Thyroid gland (tissue), 4 donors: ENCODE measurements at regions not wholly inside any gene's neighbourhood (a gene's known extent, or its start where the extent isn't known, plus 50 kb on each side); places are given as distances from the start of the nearest gene placed in this dataset.

Source experiments
- POLR2A ChIP-seq, 2 donors: fragments of 450-650 bp; IDR thresholded peaks; one replicate each; pipeline ENCODE4 v1.6.1; 2017; ENCODE audit warnings: antibody characterized with exemption in 2 of 2, mild to moderate bottlenecking in 2 of 2, moderate library complexity in 1 of 2
- TF ChIP-seq, protein P1 (sequence below), 6 experiments: fragments of 200-600 bp in 3 of 6; fragments of 450-650 bp in 3 of 6; sonication (generic) in 3 of 6; IDR thresholded peaks; one replicate each; pipeline ENCODE4 v1.5.1; 2016 to 2019; ENCODE audit warnings: antibody characterized with exemption in 6 of 6, mild to moderate bottlenecking in 2 of 6, inconsistent platforms in 1 of 6, moderate library complexity in 1 of 6

DNA sequence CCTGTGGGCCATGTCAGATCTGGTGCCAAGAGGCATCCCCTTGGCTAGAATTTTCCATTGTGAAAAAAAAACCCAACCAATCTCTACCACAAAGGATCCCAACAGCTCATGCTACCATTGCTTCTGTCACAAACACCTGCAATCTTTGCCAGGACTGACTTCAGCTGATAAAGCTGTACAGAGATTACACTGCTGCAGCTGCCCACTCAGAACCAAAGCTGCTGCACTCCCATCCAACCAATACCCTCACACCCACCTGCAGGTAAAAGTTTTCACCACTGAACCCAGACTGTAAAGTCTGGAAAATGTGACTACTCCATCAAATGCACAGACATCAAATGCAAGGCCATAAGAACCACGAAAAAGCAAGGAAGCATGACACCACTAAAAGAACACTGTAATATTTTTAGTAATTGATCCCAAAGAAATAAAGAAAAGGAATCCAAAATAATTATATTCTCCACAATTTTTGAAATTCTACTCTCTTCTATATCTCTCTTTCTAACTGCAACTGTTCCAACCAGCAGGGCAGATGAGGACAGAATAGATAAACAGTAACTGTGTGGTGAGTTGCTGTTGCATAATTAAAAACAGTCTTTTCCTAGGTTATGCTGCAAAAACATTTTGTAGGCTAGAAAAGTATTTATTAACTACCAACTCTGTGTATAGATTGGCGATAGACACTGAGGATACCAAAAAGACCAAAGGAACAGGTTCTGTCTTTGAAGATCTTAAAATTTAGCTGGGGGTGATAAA is 128.0 kb upstream of the MCHR2 start:
- no peak for TF ChIP-seq POLR2A (IDR thresholded peaks at IDR 0.05)
- TF ChIP-seq, protein P1, sequence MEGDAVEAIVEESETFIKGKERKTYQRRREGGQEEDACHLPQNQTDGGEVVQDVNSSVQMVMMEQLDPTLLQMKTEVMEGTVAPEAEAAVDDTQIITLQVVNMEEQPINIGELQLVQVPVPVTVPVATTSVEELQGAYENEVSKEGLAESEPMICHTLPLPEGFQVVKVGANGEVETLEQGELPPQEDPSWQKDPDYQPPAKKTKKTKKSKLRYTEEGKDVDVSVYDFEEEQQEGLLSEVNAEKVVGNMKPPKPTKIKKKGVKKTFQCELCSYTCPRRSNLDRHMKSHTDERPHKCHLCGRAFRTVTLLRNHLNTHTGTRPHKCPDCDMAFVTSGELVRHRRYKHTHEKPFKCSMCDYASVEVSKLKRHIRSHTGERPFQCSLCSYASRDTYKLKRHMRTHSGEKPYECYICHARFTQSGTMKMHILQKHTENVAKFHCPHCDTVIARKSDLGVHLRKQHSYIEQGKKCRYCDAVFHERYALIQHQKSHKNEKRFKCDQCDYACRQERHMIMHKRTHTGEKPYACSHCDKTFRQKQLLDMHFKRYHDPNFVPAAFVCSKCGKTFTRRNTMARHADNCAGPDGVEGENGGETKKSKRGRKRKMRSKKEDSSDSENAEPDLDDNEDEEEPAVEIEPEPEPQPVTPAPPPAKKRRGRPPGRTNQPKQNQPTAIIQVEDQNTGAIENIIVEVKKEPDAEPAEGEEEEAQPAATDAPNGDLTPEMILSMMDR (IDR thresholded peaks at IDR 0.05), result no peak
